DMS114 treated with DMSO at 0.1 percent for 48 hours (cell line): ENCODE measurements at regions not wholly inside any gene's neighbourhood (a gene's known extent, or its start where the extent isn't known, plus 50 kb on each side); places are given as distances from the start of the nearest gene placed in this dataset.
"Not testable (repeated sequence)": the region's sequence is repeated elsewhere in the genome, so short reads cannot be mapped to it uniquely, and the experiment has no call there.

Experiments used
- DNase-seq: peaks from one replicate; lab custom pipeline; 2025; ENCODE audit not compliant: unreplicated experiment; lab: John Stamatoyannopoulos, UW

GRCh38 chr2:138066139-138066806, 102.0 kb downstream of the HNMT start:
- no peak for DNase-seq

GRCh38 chr2:138066841-138067240, 102.6 kb downstream of the HNMT start:
- DNase-seq: no peak

GRCh38 chr2:138068669-138069068, 104.4 kb downstream of the HNMT start:
- not testable (repeated sequence) for DNase-seq

GRCh38 chr2:138071042-138071719, 106.9 kb downstream of the HNMT start:
- DNase-seq: not testable (repeated sequence)

GRCh38 chr2:138071720-138072719, 107.7 kb downstream of the HNMT start:
- no peak for DNase-seq

- no peak for DNase-seq
Measured at GRCh38 chr2:138078153-138078552, 113.9 kb downstream of the HNMT start.

- no peak for DNase-seq
Measured at GRCh38 chr2:138079976-138080375, 115.7 kb downstream of the HNMT start.

GRCh38 chr2:138081225-138082073, 117.2 kb downstream of the HNMT start:
- no peak for DNase-seq

- no peak for DNase-seq
Measured at GRCh38 chr2:138084206-138084605, 119.9 kb downstream of the HNMT start.

GRCh38 chr2:138085441-138085840, 121.2 kb downstream of the HNMT start:
- DNase-seq: not testable (repeated sequence)

- no peak for DNase-seq
Measured at GRCh38 chr2:138086576-138086975, 122.3 kb downstream of the HNMT start.

- DNase-seq: no peak
Measured at GRCh38 chr2:138087751-138088593, 123.7 kb downstream of the HNMT start.

- no peak for DNase-seq
Measured at GRCh38 chr2:138090330-138090729, 126.1 kb downstream of the HNMT start.

- no peak for DNase-seq
Measured at GRCh38 chr2:138093455-138093854, 129.2 kb downstream of the HNMT start.

- no peak for DNase-seq
Measured at GRCh38 chr2:138094031-138094430, 129.8 kb downstream of the HNMT start.

GRCh38 chr2:138095336-138095735, 131.1 kb downstream of the HNMT start:
- DNase-seq: no peak

GRCh38 chr2:138099288-138099687, 135.0 kb downstream of the HNMT start:
- not testable (repeated sequence) for DNase-seq

GRCh38 chr2:138101718-138102117, 137.4 kb downstream of the HNMT start:
- DNase-seq: no peak

- no peak for DNase-seq
Measured at GRCh38 chr2:138102664-138103063, 138.4 kb downstream of the HNMT start.

- DNase-seq: no peak
Measured at GRCh38 chr2:138103156-138103555, 138.9 kb downstream of the HNMT start.
